Calu3 (cell line): ENCODE measurements at regions not wholly inside any gene's neighbourhood (a gene's known extent, or its start where the extent isn't known, plus 50 kb on each side); places are given as distances from the start of the nearest gene placed in this dataset.
A peak's percentile ranks its signal among the peaks of the same experiment; 100 is the strongest.

Experiments
- BruUV-seq: library from RNA; stranded (reverse); fragments of 400-500 nt; replicated peaks from 2 replicates; lab custom pipeline; 2021; lab: Mats Ljungman, UMichigan
- CTCF ChIA-PET: fragments of 300-600 bp; sonication (Branson Sonifier 250); formaldehyde crosslinking; loops from one replicate; lab custom pipeline; 2022; ENCODE audit warnings: antibody characterized with exemption; lab: Charles Lee
- DNase-seq: peaks from one replicate; pipeline ENCODE4 v3.0.0; 2022
- H3K27ac Mint-ChIP-seq: one replicate; pipeline ENCODE4 v1.8.0; 2022; ENCODE audit warnings: mixed read lengths; ENCODE audit not compliant: unreplicated experiment
- H3K27me3 Mint-ChIP-seq: one replicate; pipeline ENCODE4 v1.8.0; 2022; ENCODE audit warnings: mixed read lengths; ENCODE audit not compliant: unreplicated experiment
- H3K36me3 Mint-ChIP-seq: one replicate; pipeline ENCODE4 v1.8.0; 2022; ENCODE audit warnings: mild to moderate bottlenecking, moderate library complexity, mixed read lengths; ENCODE audit not compliant: insufficient read depth, unreplicated experiment
- H3K4me1 Mint-ChIP-seq: one replicate; pipeline ENCODE4 v1.8.0; 2022; ENCODE audit warnings: mild to moderate bottlenecking, low read depth, mixed read lengths; ENCODE audit not compliant: unreplicated experiment
- H3K4me3 Mint-ChIP-seq: one replicate; pipeline ENCODE4 v1.8.0; 2022; ENCODE audit warnings: mild to moderate bottlenecking, low read depth, moderate library complexity, mixed read lengths; ENCODE audit not compliant: unreplicated experiment
- H3K9me3 Mint-ChIP-seq: one replicate; pipeline ENCODE4 v1.8.0; 2022; ENCODE audit warnings: low read depth, mixed read lengths; ENCODE audit not compliant: unreplicated experiment
- CTCF ChIP-seq: fragments of 200-600 bp; IDR thresholded peaks from one replicate; pipeline ENCODE4 v1.8.0; 2022; ENCODE audit warnings: antibody characterized with exemption; ENCODE audit not compliant: unreplicated experiment
- intact Hi-C: fragments of 100-400 bp; cut with micrococcal nuclease; formaldehyde crosslinking; loops from one replicate; pipeline ENCODE4 v1.10.0; 2022; ENCODE audit not compliant: unreplicated experiment

DNA sequence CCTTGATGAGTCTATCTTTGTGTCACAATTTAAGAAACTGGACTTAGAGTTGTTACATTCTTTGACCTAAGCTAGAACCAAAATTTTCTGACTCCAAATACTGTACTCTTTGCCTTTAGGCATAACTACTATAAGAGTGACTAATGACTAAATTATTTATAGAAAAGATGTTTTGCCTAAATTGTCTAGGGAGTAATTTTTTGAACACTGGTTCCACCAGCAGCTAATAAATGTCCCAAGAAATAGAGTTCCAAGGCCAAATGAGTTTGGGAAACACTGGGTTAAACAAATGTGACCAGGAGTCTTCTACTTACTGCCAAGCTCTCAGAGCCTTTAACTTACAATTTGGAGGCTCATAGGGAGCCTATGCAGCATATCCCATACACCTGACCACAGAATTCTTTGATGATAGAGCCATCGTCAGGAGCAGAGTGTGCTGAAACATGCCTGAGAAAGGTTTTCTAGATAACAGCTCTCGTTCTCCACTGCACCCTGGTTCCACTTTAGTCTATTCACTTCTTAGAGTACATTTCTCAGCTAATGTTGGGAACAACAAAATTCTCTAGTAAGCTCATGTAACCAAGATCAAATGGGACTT is 215.9 kb upstream of the HMGA2 start:
- Mint-ChIP-seq H3K9me3 (no peaks in the 10 kb centered on the region), H3K27ac (peak overlapping the region; percentile 69), H3K4me3 (no peak overlapping the region), H3K4me1 (peaks cover 70% of the 10 kb centered on the region), H3K36me3 (peaks cover 4% of the 10 kb centered on the region), H3K27me3 (no peaks in the 10 kb centered on the region)
- intact Hi-C loops: no loop called here
- no peak for TF ChIP-seq CTCF
- CTCF ChIA-PET: interaction anchor here (0.6 to 2.2 kb wide), 4 partner anchors 23 to 65 kb away, joined by 4 to 11 read pairs (median 8); no protein-coding TSS in a partner anchor
- no peak for DNase-seq
- no TSS peak for BruUV-seq

DNA sequence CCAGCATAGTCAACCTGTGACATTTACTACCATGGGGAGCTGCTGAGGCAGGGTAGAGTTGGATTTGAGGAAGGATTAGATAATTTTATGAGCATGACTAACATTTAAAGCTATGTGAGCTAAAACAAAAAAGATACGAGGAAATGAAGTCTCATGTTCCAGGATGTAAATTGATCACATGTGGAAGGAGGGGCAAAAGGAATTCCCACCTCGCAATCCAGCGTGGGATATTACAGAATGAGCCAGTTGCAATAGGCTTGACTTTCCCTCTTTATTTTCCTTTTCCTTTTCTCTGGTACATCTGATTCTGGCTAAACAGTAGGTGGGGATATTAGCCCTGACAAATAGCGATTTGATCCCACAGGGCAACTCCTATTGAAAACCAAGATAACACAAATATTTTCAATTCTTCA is 214.9 kb upstream of the HMGA2 start:
- Mint-ChIP-seq H3K36me3 (peaks cover 4% of the 10 kb centered on the region), H3K27me3 (no peaks in the 10 kb centered on the region), H3K9me3 (no peaks in the 10 kb centered on the region), H3K4me3 (no peak overlapping the region), H3K27ac (peak overlapping the region; percentile 67), H3K4me1 (peaks cover 67% of the 10 kb centered on the region)
- no TSS peak for BruUV-seq
- intact Hi-C loops: loop anchor here (1.0 kb wide), 2 partner anchors 40 to 64 kb away; no protein-coding TSS in a partner anchor
- CTCF ChIA-PET: interaction anchor here (0.9 to 1.3 kb wide), 4 partner anchors 39 to 304 kb away, joined by 3 to 6 read pairs (median 5); no protein-coding TSS in a partner anchor
- no peak for TF ChIP-seq CTCF
- DNase-seq: peak; percentile 44

DNA sequence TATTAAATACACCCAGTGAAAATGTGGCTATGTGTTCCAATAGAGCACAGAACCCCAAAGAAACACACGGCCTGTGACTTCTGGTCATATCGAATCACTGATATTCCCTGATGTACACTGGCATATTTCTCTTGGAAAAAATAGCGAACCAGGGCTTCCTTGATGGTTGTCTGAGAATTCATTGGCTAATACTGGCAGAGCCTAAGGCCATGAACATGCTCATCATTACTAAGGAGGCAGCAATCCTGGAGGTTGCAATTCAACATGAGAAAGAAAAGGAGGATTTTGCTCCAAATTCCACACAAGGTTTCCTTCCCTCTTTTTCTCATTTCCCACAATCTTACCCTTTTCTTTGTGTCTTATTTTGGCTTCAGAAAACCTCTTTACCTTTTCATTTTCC is 212.9 kb upstream of the HMGA2 start:
- peaks cover 3% of the 10 kb centered on the region for H3K9me3 Mint-ChIP-seq
- peaks cover 4% of the 10 kb centered on the region for H3K36me3 Mint-ChIP-seq
- no peak for TF ChIP-seq CTCF
- DNase-seq: no peak
- no peak overlapping the region for H3K4me3 Mint-ChIP-seq
- H3K4me1 Mint-ChIP-seq: peaks cover 54% of the 10 kb centered on the region
- H3K27me3 Mint-ChIP-seq: no peaks in the 10 kb centered on the region
- CTCF ChIA-PET: no interaction called here
- intact Hi-C loops: no loop called here
- no peak overlapping the region for H3K27ac Mint-ChIP-seq
- no TSS peak for BruUV-seq

DNA sequence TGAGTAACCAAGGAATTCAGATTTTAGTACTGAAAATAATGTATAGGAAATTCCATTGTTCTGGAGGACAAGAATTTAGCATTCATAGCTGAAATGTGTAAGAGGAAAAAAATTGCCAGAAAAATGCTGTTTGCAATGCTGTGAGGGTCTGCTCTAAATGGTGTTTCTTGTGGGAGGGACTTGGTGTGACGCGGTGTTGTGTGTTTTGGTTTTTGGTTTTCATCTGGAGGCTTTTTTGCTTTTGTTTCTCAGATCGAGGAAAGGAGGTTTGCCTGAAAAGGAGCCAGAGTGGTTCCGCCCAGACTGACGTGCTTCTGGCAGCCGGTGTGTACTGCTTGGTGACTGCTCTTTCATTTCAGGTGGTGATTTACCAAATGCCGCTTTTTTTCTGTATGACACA is 211.8 kb upstream of the HMGA2 start:
- no peak overlapping the region for H3K4me3 Mint-ChIP-seq

More for the DNA sequence above, 211.8 kb upstream of the HMGA2 start:
- no peak for DNase-seq
- no peak overlapping the region for H3K27ac Mint-ChIP-seq
- intact Hi-C loops: no loop called here
- H3K9me3 Mint-ChIP-seq: peaks cover 3% of the 10 kb centered on the region
- no peak for TF ChIP-seq CTCF
- H3K36me3 Mint-ChIP-seq: peaks cover 4% of the 10 kb centered on the region
- BruUV-seq: no TSS peak
- no peaks in the 10 kb centered on the region for H3K27me3 Mint-ChIP-seq
- CTCF ChIA-PET: no interaction called here
- H3K4me1 Mint-ChIP-seq: peaks cover 45% of the 10 kb centered on the region
